ENCODE measurements at regions not wholly inside any gene's neighbourhood (a gene's known extent, or its start where the extent isn't known, plus 50 kb on each side); places are given as distances from the start of the nearest gene placed in this dataset.
"Not testable (repeated sequence)": the region's sequence is repeated elsewhere in the genome, so short reads cannot be mapped to it uniquely, and the experiment has no call there.

- DNase-seq, result no peak
Observed at GRCh38 chr1:30476911-30477459, 246.4 kb downstream of the MATN1 start.

GRCh38 chr1:30476476-30476875 lies 246.9 kb downstream of the MATN1 start:
- no peak for DNase-seq

DNA sequence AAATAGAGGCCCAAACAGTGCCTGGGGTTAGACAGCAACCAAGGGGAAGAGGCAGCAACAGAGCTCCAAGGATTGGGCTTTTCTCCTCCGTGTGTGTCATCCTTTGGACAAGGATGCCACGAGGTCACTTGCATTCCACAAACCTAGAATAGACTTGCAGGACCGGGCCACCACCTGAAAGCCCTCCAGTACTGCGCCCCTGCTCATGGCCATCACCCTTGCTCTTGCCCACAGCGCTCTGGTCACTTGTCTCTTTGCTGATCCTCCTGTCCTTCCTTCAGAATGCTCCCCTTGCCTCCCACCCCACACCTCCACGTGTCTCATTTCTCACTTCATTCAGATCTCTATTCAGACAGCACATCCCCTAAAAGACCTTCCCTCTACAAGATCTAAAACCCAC lies 247.4 kb downstream of the MATN1 start:
- DNase-seq, result no peak

GRCh38 chr1:30475201-30475600 lies 248.2 kb downstream of the MATN1 start:
- no peak for DNase-seq

DNA sequence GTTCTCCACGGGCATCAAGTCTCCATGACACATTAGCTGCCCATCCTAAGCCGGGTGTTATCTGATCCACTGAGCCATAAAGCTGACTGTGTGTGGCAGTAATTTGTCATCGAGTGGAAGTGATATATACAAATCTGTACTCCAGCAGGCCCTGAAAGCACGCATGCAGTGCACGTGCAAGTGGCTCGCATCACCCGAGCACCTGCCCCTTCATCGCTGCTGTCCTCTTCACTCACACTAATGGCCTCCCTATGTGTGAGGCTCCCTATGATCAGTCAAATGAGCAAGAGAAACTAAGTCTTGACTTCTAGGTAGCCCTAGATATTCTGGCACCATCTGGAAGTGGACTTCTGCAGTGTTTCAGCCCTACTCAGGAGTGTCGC lies 248.6 kb downstream of the MATN1 start:
- DNase-seq, result no peak

DNA sequence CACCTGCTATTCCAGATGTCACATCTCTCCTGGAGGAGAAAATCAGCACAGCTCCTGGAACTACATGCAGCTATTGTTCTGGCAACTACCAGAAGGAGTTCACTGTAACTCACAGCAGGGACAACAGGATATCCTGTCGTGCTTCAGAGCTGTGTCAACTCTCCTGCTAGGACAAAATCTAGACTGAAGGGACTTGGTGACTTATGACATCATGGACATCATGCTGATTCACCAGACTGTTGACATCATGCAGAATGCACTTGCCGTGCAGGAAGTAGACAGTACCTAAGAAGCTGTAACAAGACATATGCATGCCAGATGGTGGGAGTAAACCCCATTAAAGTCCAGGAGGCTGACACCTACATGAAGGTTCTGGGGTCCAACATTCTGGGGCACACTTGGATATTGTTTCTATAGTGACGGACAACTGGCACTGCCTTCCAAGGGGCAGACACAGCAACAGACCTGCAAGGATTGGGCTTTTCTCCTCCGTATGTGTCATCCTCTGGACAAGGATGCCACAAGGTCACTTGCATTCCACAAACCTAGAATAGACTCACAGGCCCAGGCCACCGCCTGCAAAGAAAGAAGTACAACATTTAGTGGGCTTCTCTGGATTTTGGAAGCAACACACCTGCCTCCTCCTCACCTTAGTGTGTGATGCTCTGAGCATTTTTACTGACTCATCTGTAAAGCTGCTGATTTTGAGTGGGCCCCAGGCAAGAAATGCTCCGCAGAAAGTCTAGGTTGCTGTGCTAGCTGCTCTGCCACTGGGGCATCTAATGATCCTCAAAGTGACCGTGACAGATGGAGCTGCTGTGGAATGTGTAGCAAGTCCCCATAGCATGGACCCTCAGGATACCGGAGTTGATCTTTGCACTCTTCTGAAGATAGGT lies 249.2 kb downstream of the MATN1 start:
- DNase-seq, result no peak

DNA sequence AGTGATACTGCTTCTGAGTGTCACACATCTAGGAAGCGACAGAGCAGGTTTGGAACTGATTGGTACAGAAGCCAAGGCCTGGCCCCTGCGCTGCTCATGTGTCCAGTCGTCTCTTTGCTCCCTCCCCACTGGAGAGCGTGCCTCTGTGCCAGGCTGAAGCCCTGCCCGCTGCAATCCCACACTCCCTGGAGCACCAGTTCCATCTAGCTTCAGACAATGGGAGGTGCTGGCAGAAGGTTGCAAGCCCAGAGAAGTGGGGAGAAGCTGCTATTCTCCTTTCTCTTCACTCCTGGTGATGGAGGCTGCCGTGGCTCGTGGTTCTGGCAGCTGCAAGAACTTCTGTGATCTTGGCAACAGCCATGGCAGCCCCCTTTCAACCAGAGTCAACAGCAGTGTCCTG lies 250.9 kb downstream of the MATN1 start:
- DNase-seq, result no peak

GRCh38 chr1:30472009-30472408 lies 251.4 kb downstream of the MATN1 start:
- no peak for DNase-seq

- DNase-seq, result no peak
Observed at GRCh38 chr1:30471307-30471706, 252.1 kb downstream of the MATN1 start.

GRCh38 chr1:30469426-30469825 lies 254.0 kb downstream of the MATN1 start:
- DNase-seq, result no peak

DNA sequence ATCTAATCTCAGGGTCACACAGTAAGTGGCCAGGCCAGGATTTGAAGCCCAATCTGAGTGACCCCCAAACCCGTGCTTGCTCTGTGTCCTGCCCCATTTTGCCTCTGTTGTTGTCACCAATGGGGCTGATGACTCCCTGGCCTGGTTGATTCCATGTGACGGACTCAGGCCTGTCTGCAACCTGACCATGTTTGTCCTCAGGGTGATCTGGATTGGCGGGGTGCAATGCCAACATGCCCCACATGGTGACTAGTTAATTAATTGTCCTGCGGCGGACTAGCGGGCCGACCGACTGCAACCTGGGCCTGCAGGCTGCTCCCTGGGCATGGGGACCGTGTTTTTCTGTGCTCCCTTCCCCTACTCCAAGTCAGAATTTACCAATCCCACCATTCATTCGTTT lies 256.3 kb downstream of the MATN1 start:
- DNase-seq, result no peak

DNA sequence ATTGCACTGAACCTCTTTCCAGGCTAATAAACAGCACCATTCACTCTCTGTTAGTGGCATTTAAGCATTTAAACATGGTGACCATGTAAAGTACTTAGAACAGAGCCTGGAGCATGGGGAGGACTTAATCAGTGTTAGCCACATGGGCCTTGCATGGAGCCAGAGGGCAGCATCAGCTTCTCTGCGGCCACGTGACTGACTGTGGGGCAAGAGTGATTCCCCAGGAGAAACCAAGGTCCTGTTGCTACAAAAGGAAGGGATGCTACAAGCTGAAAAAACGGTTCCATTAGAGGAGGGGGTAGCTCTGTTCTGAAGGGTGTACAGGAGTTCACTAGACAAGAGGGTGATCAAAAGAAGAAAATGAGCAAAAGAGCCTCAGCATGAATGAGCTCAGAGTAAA lies 256.8 kb downstream of the MATN1 start:
- DNase-seq, result no peak

DNA sequence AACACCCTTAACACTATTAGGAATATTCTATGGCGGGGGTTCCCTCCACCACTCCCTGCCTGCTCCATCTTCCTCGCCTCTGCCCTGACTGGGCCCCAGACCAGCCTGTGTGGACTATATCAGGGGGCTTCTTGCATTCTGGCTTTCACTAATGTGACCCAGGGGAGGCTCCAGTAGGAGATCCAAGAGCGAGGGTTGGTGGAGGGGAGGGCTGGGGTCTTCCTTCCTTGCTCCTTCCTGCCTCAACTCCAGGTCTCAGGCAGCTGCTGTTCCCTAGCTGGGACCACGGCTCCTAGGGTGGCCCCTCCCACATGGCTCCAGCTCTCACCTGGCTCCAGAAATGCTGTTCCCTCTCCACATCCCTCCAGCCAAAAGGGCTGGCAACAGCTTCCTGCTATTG lies 257.4 kb downstream of the MATN1 start:
- DNase-seq, result no peak

DNA sequence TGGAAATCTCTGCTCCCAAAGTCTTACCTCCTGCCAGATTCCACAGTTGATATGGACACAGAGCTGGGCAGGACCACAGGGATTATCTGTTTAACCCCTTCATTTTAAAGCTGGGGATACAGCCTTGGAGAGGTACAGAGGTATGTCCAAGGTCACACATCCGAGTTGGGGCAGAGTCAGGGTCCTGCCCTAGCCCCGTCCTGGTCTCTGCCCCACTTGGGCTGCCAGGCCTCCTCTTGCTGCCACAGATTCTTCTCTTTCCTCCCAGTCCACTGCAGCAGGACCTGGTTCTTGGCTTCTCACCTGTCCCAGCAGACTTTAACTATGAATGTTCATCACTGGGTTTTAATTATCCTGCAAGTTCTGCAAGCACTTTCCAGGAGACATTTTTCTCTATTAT lies 258.3 kb downstream of the MATN1 start:
- DNase-seq, result no peak

- no peak for DNase-seq
Observed at GRCh38 chr1:30464187-30464617, 259.2 kb downstream of the MATN1 start.

DNA sequence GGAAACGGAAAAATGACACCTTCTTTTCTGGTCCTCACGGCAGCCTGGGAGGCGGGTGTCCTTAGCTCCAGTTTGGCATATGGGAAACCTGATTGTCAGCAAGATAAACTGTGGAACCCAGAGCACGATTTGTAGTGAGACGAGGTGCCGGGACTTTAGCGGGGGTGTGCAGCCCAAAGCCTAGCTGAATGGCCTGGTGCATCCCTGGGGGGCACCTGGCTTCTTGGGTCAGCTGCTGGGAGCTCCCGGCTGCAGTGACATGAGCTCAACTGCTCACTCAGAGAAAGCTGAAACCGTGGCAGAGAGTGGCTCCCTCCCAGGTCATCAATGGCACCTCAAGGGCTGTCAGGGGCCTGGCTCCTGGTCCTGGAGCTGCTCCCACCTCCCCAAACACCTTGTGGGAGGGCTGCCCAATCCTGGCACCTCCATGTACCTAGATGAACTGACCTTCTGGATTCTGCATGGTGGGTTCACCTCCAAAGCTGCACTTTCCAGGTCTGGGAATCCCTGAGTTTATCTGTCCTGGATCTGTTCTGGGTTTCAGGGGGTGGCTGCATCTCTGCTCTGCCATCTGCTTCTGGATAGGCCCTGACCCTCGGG lies 260.5 kb downstream of the MATN1 start:
- DNase-seq, result no peak

- no peak for DNase-seq
Observed at GRCh38 chr1:30462166-30462565, 261.2 kb downstream of the MATN1 start.

DNA sequence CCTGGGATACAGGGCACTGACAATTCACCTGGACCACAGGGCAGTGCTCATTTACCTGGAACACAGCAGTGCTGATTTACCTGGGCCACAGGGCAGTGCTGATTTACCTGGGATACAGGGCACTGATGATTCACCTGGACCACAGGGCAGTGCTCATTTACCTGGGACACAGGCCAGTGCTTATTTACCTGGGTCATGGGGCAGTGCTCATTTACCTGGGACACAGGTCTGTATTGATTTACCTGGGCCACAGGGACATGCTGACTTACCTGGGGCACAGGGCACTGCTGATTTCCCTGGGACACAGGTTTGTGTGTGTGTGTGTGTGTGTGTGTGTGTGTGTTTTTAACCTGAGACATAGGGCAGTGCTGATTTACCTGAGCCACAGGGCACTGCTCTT lies 261.7 kb downstream of the MATN1 start:
- no peak for DNase-seq

- no peak for DNase-seq
Observed at GRCh38 chr1:30460661-30461060, 262.7 kb downstream of the MATN1 start.

DNA sequence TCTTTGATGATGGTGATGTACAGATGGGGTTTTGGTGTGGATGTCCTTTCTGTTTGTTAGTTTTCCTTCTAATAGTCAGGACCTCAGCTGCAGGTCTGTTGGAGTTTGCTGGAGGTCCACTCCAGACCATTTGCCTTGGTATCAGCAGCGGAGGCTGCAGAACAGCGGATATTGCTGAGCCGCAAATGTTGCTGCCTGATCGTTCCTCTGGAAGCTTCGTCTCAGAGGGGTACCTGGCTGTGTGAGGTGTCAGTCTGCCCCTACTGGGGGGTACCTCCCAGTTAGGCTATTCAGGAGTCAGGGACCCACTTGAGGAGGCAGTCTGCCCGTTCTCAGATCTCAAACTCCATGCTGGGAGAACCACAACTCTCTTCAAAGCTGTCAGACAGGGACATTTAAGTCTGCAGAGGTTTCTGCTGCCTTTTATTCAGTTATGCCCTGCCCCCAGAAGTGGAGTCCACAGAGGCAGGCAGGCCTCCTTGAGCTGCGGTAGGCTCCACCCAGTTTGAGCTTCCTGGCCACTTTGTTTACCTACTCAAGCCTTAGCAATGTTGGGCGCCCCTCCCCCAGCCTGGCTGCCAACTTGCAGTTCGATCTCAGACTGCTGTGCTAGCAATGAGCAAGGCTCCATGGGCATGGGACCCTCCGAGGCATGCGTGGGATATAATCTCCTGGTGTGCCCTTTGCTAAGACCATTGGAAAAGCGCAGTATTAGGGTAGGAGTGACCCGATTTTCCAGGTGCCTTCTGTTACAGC lies 264.5 kb downstream of the MATN1 start:
- DNase-seq, result not testable (repeated sequence)

DNA sequence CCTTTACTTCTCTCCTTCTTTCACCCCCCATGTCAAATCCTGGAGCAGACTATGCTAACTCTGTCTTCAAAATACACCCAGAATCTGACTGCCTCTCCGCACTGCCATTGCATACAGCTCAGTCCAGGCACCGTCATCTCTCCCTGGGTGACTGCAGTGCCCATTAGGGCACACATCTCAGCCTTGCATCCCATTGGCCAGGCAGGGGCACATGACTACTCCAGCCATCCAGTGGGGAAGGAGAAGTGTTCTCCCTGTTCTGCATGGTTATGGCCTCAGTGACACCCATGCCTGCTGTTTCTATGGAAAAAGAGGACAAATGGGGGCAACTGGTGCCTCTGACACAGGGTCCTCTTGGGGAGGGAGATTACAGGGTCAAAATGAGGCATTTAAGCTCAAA lies 270.5 kb downstream of the MATN1 start:
- no peak for DNase-seq

DNA sequence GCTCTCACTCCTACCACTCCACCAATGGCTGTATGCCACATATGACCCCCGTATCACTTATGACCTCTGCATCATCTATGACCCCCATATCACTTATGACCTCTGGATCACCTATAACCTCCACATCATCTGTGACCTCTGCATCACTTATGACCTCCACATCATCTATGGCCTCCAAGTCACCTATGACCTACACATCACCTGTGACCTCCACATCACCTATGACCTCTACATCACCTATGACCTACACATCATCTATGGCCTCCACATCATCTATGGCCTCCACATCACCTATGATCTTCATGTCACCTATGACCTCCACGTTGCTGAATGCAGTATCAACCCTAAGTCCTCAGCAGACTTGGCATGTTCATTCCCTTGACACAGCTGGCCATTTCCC lies 271.2 kb downstream of the MATN1 start:
- DNase-seq, result no peak

GRCh38 chr1:30451532-30452125 lies 271.8 kb downstream of the MATN1 start:
- DNase-seq, result no peak
